K562 (cell line): ENCODE measurements at regions not wholly inside any gene's neighbourhood (a gene's known extent, or its start where the extent isn't known, plus 50 kb on each side); places are given as distances from the start of the nearest gene placed in this dataset.

Experiments
- ATAC-seq: fragments of 200-7000 bp; cut with Tn5 transposase; 3 replicates; pipeline ENCODE4 v1.9.1; 2020; ENCODE audit warnings: moderate library complexity
- BruUV-seq: library from RNA; stranded (reverse); fragments of 400-500 nt; replicated peaks from 2 replicates; lab custom pipeline; 2021; lab: Mats Ljungman, UMichigan
- CTCF ChIA-PET: fragments of 300-600 bp; formaldehyde crosslinking; extraction: SDS; loops from one replicate; lab custom pipeline; 2021; ENCODE audit warnings: low intra/inter-chr PET ratio; lab: Yijun Ruan, JAX
- POLR2A ChIA-PET: fragments of 300-600, 350-650 bp; sonication (Branson Sonifier 250); formaldehyde crosslinking; extraction: SDS; loops from one replicate; lab custom pipeline; 2021; ENCODE audit warnings: antibody characterized with exemption, inconsistent platforms; lab: Yijun Ruan, JAX
- DNase-seq, 4 experiments: peaks; one replicate each; pipeline versions ENCODE4 v3.0.0 to v3.0.0-alpha.2; 2011 to 2018; ENCODE audit warnings: low spot score in 3 of 4, mixed read lengths in 3 of 4; ENCODE audit errors: extremely low read depth in 1 of 4
- FAIRE-seq: peaks from 2 replicates; lab custom pipeline; 2011; peaks lifted over from hg19 to GRCh38; lab: Jason Lieb, UNC
- H2AFZ ChIP-seq: 2 replicates; pipeline ENCODE4 v1.6.0; 2011; ENCODE audit warnings: low read depth, low read length, control low read depth, inconsistent platforms
- H3K27ac ChIP-seq: fragments of 200-600 bp; 3 replicates; pipeline ENCODE4 v1.8.0; 2011; ENCODE audit warnings: low read depth, mild to moderate bottlenecking, control low read depth, inconsistent platforms, low read length, moderate library complexity, mixed read lengths; ENCODE audit errors: extremely low read depth
- H3K27me3 ChIP-seq, 2 experiments: fragments of 300-600 bp in 1 of 2; 2 replicates in 1 of 2; 3 replicates in 1 of 2; pipeline versions ENCODE4 v1.6.0 to v1.8.0; 2011; ENCODE audit warnings: inconsistent platforms in 2 of 2, low read length in 2 of 2, mild to moderate bottlenecking in 1 of 2, mixed read lengths in 1 of 2, moderate library complexity in 1 of 2; ENCODE audit not compliant: control insufficient read depth in 2 of 2, insufficient read depth in 2 of 2
- H3K36me3 ChIP-seq: fragments of 300-600 bp; 3 replicates; pipeline ENCODE4 v1.8.0; 2011; ENCODE audit warnings: mild to moderate bottlenecking, low read length, inconsistent platforms; ENCODE audit not compliant: control insufficient read depth, insufficient read depth
- H3K4me1 ChIP-seq, 2 experiments: fragments of 200-600 bp in 1 of 2; replicated peaks in 1 of 2; 2 replicates in 1 of 2; 3 replicates in 1 of 2; pipeline versions ENCODE4 v1.5.1 to v1.8.0; 2011; ENCODE audit warnings: inconsistent platforms in 2 of 2, low read length in 2 of 2, mild to moderate bottlenecking in 1 of 2, mixed read lengths in 1 of 2, moderate library complexity in 1 of 2; ENCODE audit not compliant: control insufficient read depth in 2 of 2, insufficient read depth in 2 of 2
- H3K4me2 ChIP-seq: 2 replicates; pipeline ENCODE4 v1.6.1; 2011; ENCODE audit warnings: low read length, control low read depth, inconsistent platforms, mixed read lengths; ENCODE audit not compliant: insufficient read depth
- H3K4me3 ChIP-seq: fragments of 200-600 bp; sonication (generic), shearing (Covaris generic); 2 replicates; pipeline ENCODE4 v1.5.1; 2016; ENCODE audit warnings: control low read depth, inconsistent platforms
- H3K79me2 ChIP-seq: fragments of 200-600 bp; 3 replicates; pipeline ENCODE4 v1.8.0; 2011; ENCODE audit warnings: low read length, inconsistent platforms; ENCODE audit not compliant: control insufficient read depth, insufficient read depth
- H3K9ac ChIP-seq, 2 experiments: 2 replicates each; pipeline versions ENCODE4 v1.6.0 to v1.6.1; 2011; ENCODE audit warnings: low read depth in 2 of 2, low read length in 2 of 2, control low read depth in 1 of 2, inconsistent platforms in 1 of 2, mild to moderate bottlenecking in 1 of 2, mixed read lengths in 1 of 2; ENCODE audit not compliant: insufficient read depth in 1 of 2
- H3K9me1 ChIP-seq: one replicate; pipeline ENCODE4 v1.6.0; 2011; ENCODE audit warnings: inconsistent platforms, mild to moderate bottlenecking, low read length, moderate library complexity; ENCODE audit not compliant: control insufficient read depth, insufficient read depth
- H3K9me3 ChIP-seq: replicated peaks from 2 replicates; pipeline ENCODE4 v1.5.1; 2011; ENCODE audit warnings: low read depth, low read length, inconsistent platforms; ENCODE audit not compliant: control insufficient read depth, insufficient read depth
- H4K20me1 ChIP-seq: replicated peaks from 2 replicates; pipeline ENCODE4 v1.6.1; 2011; ENCODE audit warnings: low read length, inconsistent platforms, mixed read lengths; ENCODE audit not compliant: control insufficient read depth, insufficient read depth
- EGR1 ChIP-seq: fragments of 450-650 bp; conservative IDR thresholded peaks from 2 replicates; pipeline ENCODE4 v1.6.1; 2017; ENCODE audit warnings: mild to moderate bottlenecking
- NELFE ChIP-seq: IDR thresholded peaks from 2 replicates; pipeline ENCODE4 v1.6.1; 2011; ENCODE audit warnings: mild to moderate bottlenecking; ENCODE audit not compliant: insufficient read depth, insufficient read length
- OTX1 ChIP-seq: fragments of 450-650 bp; formaldehyde crosslinking; IDR thresholded peaks from 2 replicates; pipeline ENCODE4 v1.4.0; 2022; ENCODE audit warnings: mild to moderate bottlenecking
- POLR2A ChIP-seq: fragments of 450-650 bp; conservative IDR thresholded peaks from 2 replicates; pipeline ENCODE4 v1.6.1; 2016
- SREBF1 ChIP-seq: fragments of 150-350 bp; IDR thresholded peaks from 2 replicates; pipeline ENCODE4 v1.6.1; 2014; ENCODE audit warnings: antibody characterized with exemption, low read depth, low read length, borderline replicate concordance
- SREBF2 ChIP-seq: sonication (generic); formaldehyde crosslinking; IDR thresholded peaks from 2 replicates; pipeline ENCODE4 v1.4.0; 2020; ENCODE audit warnings: mild to moderate bottlenecking, missing genetic modification reagents
- TCF7 ChIP-seq: sonication (generic); IDR thresholded peaks from 2 replicates; pipeline ENCODE4 v1.6.1; 2016; ENCODE audit warnings: antibody characterized with exemption, borderline replicate concordance
- TEAD1 ChIP-seq, 2 experiments: fragments of 450-650 bp in 1 of 2; sonication (generic) in 1 of 2; formaldehyde crosslinking; IDR thresholded peaks; 2 replicates each; pipeline versions ENCODE4 v1.4.0 to v1.8.0; 2020 to 2022; ENCODE audit warnings: mild to moderate bottlenecking in 2 of 2, missing genetic modification reagents in 1 of 2
- ZNF780A ChIP-seq: fragments of 250-450 bp; sonication (Bioruptor Pico); IDR thresholded peaks from 2 replicates; pipeline ENCODE4 v1.5.0; 2021; ENCODE audit warnings: mild to moderate bottlenecking
- WGBS: fragments of 100-300 bp; shearing (Covaris generic); methylation state at CpG from one replicate; pipeline ENCODE4 v1.1.6; 2016; ENCODE audit warnings: low coverage, mixed read lengths; ENCODE audit not compliant: insufficient coverage; ENCODE audit errors: missing lambda C conversion rate; 5-methylcytosine and 5-hydroxymethylcytosine counted together
- in situ Hi-C: fragments of 300-500 bp; cut with MboI; formaldehyde crosslinking; loops from 4 replicates; pipeline ENCODE4 v1.15.0; 2018; ENCODE audit warnings: inconsistent platforms, mixed read lengths
- intact Hi-C: fragments of 100-400 bp; cut with micrococcal nuclease; formaldehyde crosslinking; loops from 2 replicates; pipeline ENCODE4 v1.14.2; 2022
- TF ChIP-seq, protein P1 (sequence below), 2 experiments: fragments of 450-650 bp in 1 of 2; sonication (generic) in 1 of 2; formaldehyde crosslinking; conservative IDR thresholded peaks; 2 replicates each; pipeline versions ENCODE4 v1.4.0 to v1.8.1; 2020 to 2022; ENCODE audit warnings: mild to moderate bottlenecking in 1 of 2, missing genetic modification reagents in 1 of 2
- TF ChIP-seq, protein P2 (sequence below): fragments of 450-650 bp; IDR thresholded peaks from 2 replicates; pipeline ENCODE4 v1.6.1; 2016; ENCODE audit warnings: borderline replicate concordance
- TF ChIP-seq, protein P3 (sequence below): fragments of 450-650 bp; IDR thresholded peaks from 2 replicates; pipeline ENCODE4 v1.6.1; 2016; ENCODE audit warnings: mild to moderate bottlenecking
- TF ChIP-seq, protein P4 (sequence below): sonication (generic); formaldehyde crosslinking; IDR thresholded peaks from 2 replicates; pipeline ENCODE4 v1.8.1; 2023; ENCODE audit warnings: mild to moderate bottlenecking, missing genetic modification reagents
- TF ChIP-seq, protein P5 (sequence below): fragments of 200-800 bp; sonication (Bioruptor generic); IDR thresholded peaks from 2 replicates; pipeline ENCODE4 v1.6.1; 2017; ENCODE audit warnings: missing genetic modification characterization, missing compliant biosample characterization

DNA sequence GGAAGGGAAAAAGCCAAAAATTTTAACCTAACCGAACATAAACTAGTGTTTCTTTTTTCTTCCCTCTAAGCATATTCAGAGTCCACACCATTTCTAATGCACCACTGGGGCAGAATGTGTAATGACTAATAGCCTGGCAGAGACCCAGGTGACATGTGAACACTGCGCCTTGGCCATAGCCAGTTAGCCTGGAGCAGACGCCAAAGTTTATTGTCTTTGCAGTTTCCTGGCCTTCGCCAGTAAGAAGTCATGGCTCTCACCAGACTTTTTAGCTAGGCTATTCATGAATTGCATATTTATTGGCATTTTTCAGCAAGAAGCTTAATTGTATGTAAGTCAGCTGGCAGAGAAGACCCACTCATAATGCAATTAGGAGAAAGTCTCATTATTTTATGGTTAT lies 182.8 kb upstream of the SLC27A6 start:
- DNase-seq (no peak), ATAC-seq (no peak), FAIRE-seq (no peak)
- ChIA-PET CTCF (no interaction called here), POLR2A (no interaction called here)
- Histone ChIP-seq H3K9ac (no peak overlapping the region), H3K4me1 (no peaks in the 10 kb centered on the region), H3K4me2 (no peak overlapping the region), H2AFZ (no peak overlapping the region), H3K9me3 (no peaks in the 10 kb centered on the region; the same call in 1 of the 2 replicates), H3K27me3 (no peaks in the 10 kb centered on the region), H3K4me3 (no peak overlapping the region), H4K20me1 (no peaks in the 10 kb centered on the region), H3K27ac (no peak overlapping the region), H3K79me2 (no peaks in the 10 kb centered on the region), H3K9me1 (no peaks in the 10 kb centered on the region), H3K36me3 (no peaks in the 10 kb centered on the region)
- BruUV-seq = no TSS peak
- in situ Hi-C loops (no loop called here), intact Hi-C loops (no loop called here)
- WGBS = 0% methylated on average over 4 of the region's 4 CpGs
- TF ChIP-seq, protein P1, sequence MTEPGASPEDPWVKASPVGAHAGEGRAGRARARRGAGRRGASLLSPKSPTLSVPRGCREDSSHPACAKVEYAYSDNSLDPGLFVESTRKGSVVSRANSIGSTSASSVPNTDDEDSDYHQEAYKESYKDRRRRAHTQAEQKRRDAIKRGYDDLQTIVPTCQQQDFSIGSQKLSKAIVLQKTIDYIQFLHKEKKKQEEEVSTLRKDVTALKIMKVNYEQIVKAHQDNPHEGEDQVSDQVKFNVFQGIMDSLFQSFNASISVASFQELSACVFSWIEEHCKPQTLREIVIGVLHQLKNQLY (CRISPR knock-in tag; conservative IDR thresholded peaks at IDR 0.05) = no peak
- TF ChIP-seq POLR2A (no peak), OTX1 (CRISPR knock-in tag) (no peak), SREBF1 (no peak), TCF7 (no peak), ZNF780A (CRISPR knock-in tag) (no peak), TEAD1 (CRISPR knock-in tag; IDR thresholded peaks at IDR 0.05) (no peak), SREBF2 (CRISPR knock-in tag) (no peak), NELFE (no peak), EGR1 (no peak)
- TF ChIP-seq, protein P2, sequence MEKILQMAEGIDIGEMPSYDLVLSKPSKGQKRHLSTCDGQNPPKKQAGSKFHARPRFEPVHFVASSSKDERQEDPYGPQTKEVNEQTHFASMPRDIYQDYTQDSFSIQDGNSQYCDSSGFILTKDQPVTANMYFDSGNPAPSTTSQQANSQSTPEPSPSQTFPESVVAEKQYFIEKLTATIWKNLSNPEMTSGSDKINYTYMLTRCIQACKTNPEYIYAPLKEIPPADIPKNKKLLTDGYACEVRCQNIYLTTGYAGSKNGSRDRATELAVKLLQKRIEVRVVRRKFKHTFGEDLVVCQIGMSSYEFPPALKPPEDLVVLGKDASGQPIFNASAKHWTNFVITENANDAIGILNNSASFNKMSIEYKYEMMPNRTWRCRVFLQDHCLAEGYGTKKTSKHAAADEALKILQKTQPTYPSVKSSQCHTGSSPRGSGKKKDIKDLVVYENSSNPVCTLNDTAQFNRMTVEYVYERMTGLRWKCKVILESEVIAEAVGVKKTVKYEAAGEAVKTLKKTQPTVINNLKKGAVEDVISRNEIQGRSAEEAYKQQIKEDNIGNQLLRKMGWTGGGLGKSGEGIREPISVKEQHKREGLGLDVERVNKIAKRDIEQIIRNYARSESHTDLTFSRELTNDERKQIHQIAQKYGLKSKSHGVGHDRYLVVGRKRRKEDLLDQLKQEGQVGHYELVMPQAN = no peak
- TF ChIP-seq, protein P3, sequence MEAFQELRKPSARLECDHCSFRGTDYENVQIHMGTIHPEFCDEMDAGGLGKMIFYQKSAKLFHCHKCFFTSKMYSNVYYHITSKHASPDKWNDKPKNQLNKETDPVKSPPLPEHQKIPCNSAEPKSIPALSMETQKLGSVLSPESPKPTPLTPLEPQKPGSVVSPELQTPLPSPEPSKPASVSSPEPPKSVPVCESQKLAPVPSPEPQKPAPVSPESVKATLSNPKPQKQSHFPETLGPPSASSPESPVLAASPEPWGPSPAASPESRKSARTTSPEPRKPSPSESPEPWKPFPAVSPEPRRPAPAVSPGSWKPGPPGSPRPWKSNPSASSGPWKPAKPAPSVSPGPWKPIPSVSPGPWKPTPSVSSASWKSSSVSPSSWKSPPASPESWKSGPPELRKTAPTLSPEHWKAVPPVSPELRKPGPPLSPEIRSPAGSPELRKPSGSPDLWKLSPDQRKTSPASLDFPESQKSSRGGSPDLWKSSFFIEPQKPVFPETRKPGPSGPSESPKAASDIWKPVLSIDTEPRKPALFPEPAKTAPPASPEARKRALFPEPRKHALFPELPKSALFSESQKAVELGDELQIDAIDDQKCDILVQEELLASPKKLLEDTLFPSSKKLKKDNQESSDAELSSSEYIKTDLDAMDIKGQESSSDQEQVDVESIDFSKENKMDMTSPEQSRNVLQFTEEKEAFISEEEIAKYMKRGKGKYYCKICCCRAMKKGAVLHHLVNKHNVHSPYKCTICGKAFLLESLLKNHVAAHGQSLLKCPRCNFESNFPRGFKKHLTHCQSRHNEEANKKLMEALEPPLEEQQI = no peak
- TF ChIP-seq, protein P4, sequence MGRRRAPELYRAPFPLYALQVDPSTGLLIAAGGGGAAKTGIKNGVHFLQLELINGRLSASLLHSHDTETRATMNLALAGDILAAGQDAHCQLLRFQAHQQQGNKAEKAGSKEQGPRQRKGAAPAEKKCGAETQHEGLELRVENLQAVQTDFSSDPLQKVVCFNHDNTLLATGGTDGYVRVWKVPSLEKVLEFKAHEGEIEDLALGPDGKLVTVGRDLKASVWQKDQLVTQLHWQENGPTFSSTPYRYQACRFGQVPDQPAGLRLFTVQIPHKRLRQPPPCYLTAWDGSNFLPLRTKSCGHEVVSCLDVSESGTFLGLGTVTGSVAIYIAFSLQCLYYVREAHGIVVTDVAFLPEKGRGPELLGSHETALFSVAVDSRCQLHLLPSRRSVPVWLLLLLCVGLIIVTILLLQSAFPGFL = no peak
- TF ChIP-seq, protein P5, sequence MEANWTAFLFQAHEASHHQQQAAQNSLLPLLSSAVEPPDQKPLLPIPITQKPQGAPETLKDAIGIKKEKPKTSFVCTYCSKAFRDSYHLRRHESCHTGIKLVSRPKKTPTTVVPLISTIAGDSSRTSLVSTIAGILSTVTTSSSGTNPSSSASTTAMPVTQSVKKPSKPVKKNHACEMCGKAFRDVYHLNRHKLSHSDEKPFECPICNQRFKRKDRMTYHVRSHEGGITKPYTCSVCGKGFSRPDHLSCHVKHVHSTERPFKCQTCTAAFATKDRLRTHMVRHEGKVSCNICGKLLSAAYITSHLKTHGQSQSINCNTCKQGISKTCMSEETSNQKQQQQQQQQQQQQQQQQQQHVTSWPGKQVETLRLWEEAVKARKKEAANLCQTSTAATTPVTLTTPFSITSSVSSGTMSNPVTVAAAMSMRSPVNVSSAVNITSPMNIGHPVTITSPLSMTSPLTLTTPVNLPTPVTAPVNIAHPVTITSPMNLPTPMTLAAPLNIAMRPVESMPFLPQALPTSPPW (CRISPR knock-in tag) = no peak
